Heart right ventricle (tissue), 16 donors: ENCODE measurements at regions not wholly inside any gene's neighbourhood (a gene's known extent, or its start where the extent isn't known, plus 50 kb on each side); places are given as distances from the start of the nearest gene placed in this dataset.

Experiments
- ATAC-seq, 8 donors: fragments of 200-7000 bp; cut with Tn5 transposase; one replicate each; pipeline ENCODE4 v1.9.1; 2020; ENCODE audit warnings: mild to moderate bottlenecking in 8 of 8, moderate library complexity in 8 of 8, moderate number of reproducible peaks in 1 of 8
- DNase-seq, 2 donors: peaks; one replicate each; pipeline ENCODE4 v3.0.0-alpha.2; 2020
- H3K27ac ChIP-seq, 10 donors: fragments of 200-600 bp; sonication (generic) in 2 of 10; one replicate each; pipeline versions ENCODE4 v1.5.0 to v1.8.0; 2020 to 2022; ENCODE audit warnings: mild to moderate bottlenecking in 3 of 10
- H3K27me3 ChIP-seq, 7 donors: fragments of 200-600 bp; one replicate each; pipeline ENCODE4 v1.8.0; 2021 to 2022; ENCODE audit warnings: mild to moderate bottlenecking in 2 of 7
- H3K36me3 ChIP-seq, 9 donors: fragments of 200-600 bp; sonication (generic) in 1 of 9; one replicate each; pipeline versions ENCODE4 v1.5.0 to v1.8.0; 2020 to 2022; ENCODE audit warnings: mild to moderate bottlenecking in 2 of 9
- H3K4me1 ChIP-seq, 9 donors: fragments of 200-600 bp; sonication (generic) in 1 of 9; one replicate each; pipeline versions ENCODE4 v1.5.0 to v1.8.0; 2020 to 2022; ENCODE audit warnings: mild to moderate bottlenecking in 4 of 9
- H3K4me3 ChIP-seq, 10 donors: fragments of 200-600 bp; sonication (generic) in 2 of 10; one replicate each; pipeline versions ENCODE4 v1.5.0 to v1.8.0; 2020 to 2022; ENCODE audit warnings: mild to moderate bottlenecking in 7 of 10, moderate library complexity in 2 of 10
- H3K9me3 ChIP-seq, 11 donors: fragments of 200-600 bp in 10 of 11; sonication (generic) in 2 of 11; one replicate each; pipeline versions ENCODE4 v1.5.0 to v1.8.0; 2013 to 2022; ENCODE audit warnings: mild to moderate bottlenecking in 2 of 11, control low read depth in 1 of 11, moderate library complexity in 1 of 11
- CTCF ChIP-seq, 9 donors: fragments of 200-600 bp; sonication (generic) in 2 of 9; IDR thresholded peaks; one replicate each; pipeline versions ENCODE4 v1.5.0 to v1.8.0; 2021 to 2022; ENCODE audit warnings: antibody characterized with exemption in 9 of 9, mild to moderate bottlenecking in 5 of 9, moderate library complexity in 1 of 9
- WGBS, 2 donors: extraction: QIAGEN DNeasy Blood & Tissue Kit; methylation state at CpG; one replicate each; pipeline ENCODE4 v1.1.7; 2013; ENCODE audit warnings: inconsistent platforms in 1 of 2; 5-methylcytosine and 5-hydroxymethylcytosine counted together
- intact Hi-C, 10 donors: fragments of 100-400 bp; cut with DNase I; formaldehyde crosslinking; loops; one replicate each; pipeline versions ENCODE4 v1.11.1 to v1.14.2; 2022
- donor health status: Arrhythmogenic right ventricular cardiomyopathy.
- donor health status: ischemic (EF 13 %, LVEDD 7.1; RV severe dilation, severe dysfunction).
- donor health status: healthy with polysubstance abuse.
- donor health status: DM: no; HTN: yes; CAD: no.
- donor health status: DM: no; HTN: no; CAD: no.
- donor health status: ischemic (EF 25% LVEDD 6.9; RV normal size, moderate dysfunction).
- donor health status: ischemic (EF 25% LVEDD 5.7; RV mildly dilated, moderate dysfunction).
- donor health status: healthy.
- donor health status: DM: yes; HTN: yes; CAD: no.
- donor health status: Ischemic cardiomyopathy.
- donor health status: ischemic (EF 35%, LVEDD 5.7; RV mildly dilated, moderate dysfunction).
- donor health status: nonischemic (EF 11% LVEDD 7.7; RV severe dilation, severe dysfunction).
- donor health status: DM: yes; HTN: yes; CAD: no.
- donor health status: PGD.
- donor health status: ischemic (EF 29% LVEDD 5.4; RV normal size, mild dysfunction).
- donor health status: nonischemic (EF 23%, LVEDD 6.1; RV moderate dilation, normal function).

- Histone ChIP-seq H3K4me1 (peaks cover 0 to 37% (median 9%) of the 10 kb centered on the region in 9 donors), H3K27ac (no peak overlapping the region), H3K9me3 (no peaks in the 10 kb centered on the region), H3K27me3 (peaks cover 0 to 24% (median 0%) of the 10 kb centered on the region in 7 donors), H3K4me3 (no peak overlapping the region), H3K36me3 (no peaks in the 10 kb centered on the region)
- DNase-seq (no peak), ATAC-seq (no peak)
- 31 to 50% methylated on average over 4 of the region's 4 CpGs for WGBS, 2 donors
- intact Hi-C loops = loop anchor here in 1 of 10 donors (5.0 kb wide), 1 partner anchor 143 kb away; no protein-coding TSS in a partner anchor
- no peak for TF ChIP-seq CTCF (IDR thresholded peaks at IDR 0.05)
Observed at GRCh38 chr6:138575257-138575656, 76.0 kb upstream of the NHSL1 start.

- TF ChIP-seq CTCF (IDR thresholded peaks at IDR 0.05) = no peak
- intact Hi-C loops = loop anchor here in 1 of 10 donors (5.0 kb wide), 1 partner anchor 144 kb away; no protein-coding TSS in a partner anchor
Observed at GRCh38 chr6:138576313-138576712, 77.0 kb upstream of the NHSL1 start.

GRCh38 chr6:138577151-138577915, 78.0 kb upstream of the NHSL1 start:
- peak overlapping the region in 7 of 10 donors; percentile 19 to 63 (median 28) for H3K27ac ChIP-seq
- H3K4me3 ChIP-seq = no peak overlapping the region
- no peak for DNase-seq
- H3K4me1 ChIP-seq = peaks cover 0 to 24% (median 3%) of the 10 kb centered on the region in 9 donors
- no peaks in the 10 kb centered on the region for H3K36me3 ChIP-seq
- 50 to 64% methylated on average over 9 of the region's 9 CpGs for WGBS, 2 donors
- H3K9me3 ChIP-seq = no peaks in the 10 kb centered on the region
- peaks cover 0 to 3% (median 0%) of the 10 kb centered on the region in 7 donors for H3K27me3 ChIP-seq
- intact Hi-C loops = loop anchor here in 1 of 10 donors (5.0 kb wide), 1 partner anchor 145 kb away; no protein-coding TSS in a partner anchor
- no peak for TF ChIP-seq CTCF (IDR thresholded peaks at IDR 0.05)
- ATAC-seq = peak in 5 of 8 donors; percentile 43 to 88 (median 63)

More at GRCh38 chr6:138576313-138576712, 77.0 kb upstream of the NHSL1 start:
- peaks cover 0 to 13% (median 0%) of the 10 kb centered on the region in 7 donors for H3K27me3 ChIP-seq
- peaks cover 0 to 34% (median 7%) of the 10 kb centered on the region in 9 donors for H3K4me1 ChIP-seq
- DNase-seq = no peak
- no peaks in the 10 kb centered on the region for H3K36me3 ChIP-seq
- WGBS, 2 donors = 68 to 69% methylated on average over 6 of the region's 6 CpGs
- H3K27ac ChIP-seq = no peak overlapping the region
- ATAC-seq = no peak
- H3K9me3 ChIP-seq = no peaks in the 10 kb centered on the region
- H3K4me3 ChIP-seq = no peak overlapping the region

GRCh38 chr6:138580040-138580439, 80.7 kb upstream of the NHSL1 start:
- DNase-seq (no peak), ATAC-seq (no peak)
- no peak overlapping the region for H3K27ac ChIP-seq
- intact Hi-C loops = loop anchor here in 1 of 10 donors (5.0 to 10.0 kb wide), 2 partner anchors 148 to 465 kb away; no protein-coding TSS in a partner anchor
- no peak overlapping the region for H3K4me3 ChIP-seq
- WGBS, 2 donors = 91 to 94% methylated on average over 4 of the region's 4 CpGs
- H3K27me3 ChIP-seq = no peaks in the 10 kb centered on the region
- no peak for TF ChIP-seq CTCF (IDR thresholded peaks at IDR 0.05)
- no peaks in the 10 kb centered on the region for H3K36me3 ChIP-seq
- peaks cover 0 to 16% (median 3%) of the 10 kb centered on the region in 9 donors for H3K4me1 ChIP-seq
- no peaks in the 10 kb centered on the region for H3K9me3 ChIP-seq
